NCI-H1436 (cell line): ENCODE measurements at regions not wholly inside any gene's neighbourhood (a gene's known extent, or its start where the extent isn't known, plus 50 kb on each side); places are given as distances from the start of the nearest gene placed in this dataset.

Source experiments
- DNase-seq: peaks from one replicate; lab custom pipeline; 2025; lab: John Stamatoyannopoulos, UW

- no peak for DNase-seq
Observed at GRCh38 chr2:138440759-138441158, 60.8 kb upstream of the SPOPL start.

DNA sequence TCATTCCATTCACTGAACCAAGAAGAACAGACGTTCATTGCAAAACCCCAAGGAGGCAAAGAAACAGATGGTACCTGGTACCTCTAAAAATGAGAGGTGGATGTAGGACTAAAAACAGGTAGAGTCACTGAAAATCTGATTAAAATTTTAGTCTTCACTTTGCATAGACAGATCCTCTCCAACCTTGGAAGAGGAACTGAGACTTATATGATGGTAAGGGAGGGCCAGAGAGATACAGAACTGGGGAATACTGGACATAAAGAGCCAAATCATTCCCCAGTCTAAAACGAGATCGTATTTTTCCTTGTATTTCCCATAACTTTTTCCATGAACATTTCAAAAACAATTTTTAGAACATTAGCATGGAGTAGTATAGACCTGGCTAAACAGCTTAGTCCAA, 59.7 kb upstream of the SPOPL start:
- no peak for DNase-seq

DNA sequence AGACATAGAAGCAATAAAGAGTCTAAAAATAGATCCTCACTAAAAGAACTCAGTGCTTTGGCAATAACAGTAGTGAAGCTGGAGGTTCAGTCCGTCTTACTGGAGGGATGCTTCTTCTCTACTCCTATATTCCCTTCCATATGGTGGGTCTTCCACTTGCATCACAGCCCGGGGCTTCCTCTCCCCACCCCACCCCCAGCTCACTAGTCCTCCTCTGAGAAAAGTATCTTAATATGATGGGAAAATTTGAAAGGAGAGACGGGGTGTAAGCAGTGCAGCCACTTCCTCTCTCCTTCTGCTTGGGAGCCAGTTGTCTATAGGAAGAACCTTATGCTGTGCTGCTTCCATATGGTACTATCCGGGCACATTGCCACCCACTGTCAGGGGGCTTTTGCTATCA, 57.2 kb upstream of the SPOPL start:
- no peak for DNase-seq

GRCh38 chr2:138445227-138445626, 56.3 kb upstream of the SPOPL start:
- no peak for DNase-seq

DNA sequence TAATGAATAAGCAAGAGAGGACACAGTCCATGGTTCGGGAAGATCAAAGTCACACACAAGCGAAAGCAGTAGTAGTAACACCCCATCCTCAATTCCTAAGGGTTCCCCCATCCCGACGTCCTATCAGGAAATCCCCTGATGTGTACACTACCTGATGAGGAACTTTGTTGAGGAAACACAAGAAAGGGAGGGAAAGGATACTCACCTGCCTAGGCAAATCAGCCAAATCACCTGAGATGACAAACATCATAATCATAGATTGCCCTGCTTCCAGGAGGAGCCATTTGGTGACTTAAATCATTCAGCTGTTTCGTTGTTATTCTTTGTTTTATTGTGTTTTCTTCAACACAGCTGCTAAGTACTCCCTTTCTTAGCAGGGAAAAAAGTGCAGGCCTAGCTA, 55.5 kb upstream of the SPOPL start:
- DNase-seq, result no peak

DNA sequence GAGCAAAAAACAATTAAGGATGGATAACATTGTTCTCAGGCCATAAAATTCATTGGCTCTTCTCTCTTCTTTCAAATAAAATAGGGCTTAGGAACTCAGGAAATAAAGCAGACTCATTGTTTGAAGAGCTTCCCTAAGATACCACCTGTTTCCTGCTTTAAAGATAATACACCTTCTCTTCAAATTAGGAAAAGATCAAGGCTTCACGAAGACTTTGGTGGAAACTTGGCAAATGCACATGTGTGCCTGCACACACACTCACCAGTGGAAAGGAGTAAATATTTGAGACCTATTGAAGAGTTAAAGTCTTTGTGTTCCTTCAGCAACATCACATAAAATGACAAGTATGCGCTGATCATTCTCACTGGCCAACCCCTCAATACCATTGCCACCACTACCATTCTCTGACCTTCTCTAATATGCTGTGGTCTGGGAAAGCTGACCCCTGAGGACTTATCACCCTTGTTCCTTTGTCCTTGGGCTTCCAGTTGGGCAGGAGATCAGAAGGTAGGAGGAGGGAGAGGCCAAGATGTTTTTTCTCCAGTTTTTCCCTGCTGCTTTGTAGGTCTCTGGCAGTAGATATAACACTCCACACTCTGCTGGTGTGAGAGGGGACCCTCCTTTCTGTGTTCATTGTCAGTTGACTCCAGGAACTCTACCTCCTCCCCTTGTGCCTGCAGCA, 53.5 kb upstream of the SPOPL start:
- no peak for DNase-seq
